ENCODE measurements at regions not wholly inside any gene's neighbourhood (a gene's known extent, or its start where the extent isn't known, plus 50 kb on each side); places are given as distances from the start of the nearest gene placed in this dataset.
"Not testable (repeated sequence)": the region's sequence is repeated elsewhere in the genome, so short reads cannot be mapped to it uniquely, and the experiment has no call there.

DNA sequence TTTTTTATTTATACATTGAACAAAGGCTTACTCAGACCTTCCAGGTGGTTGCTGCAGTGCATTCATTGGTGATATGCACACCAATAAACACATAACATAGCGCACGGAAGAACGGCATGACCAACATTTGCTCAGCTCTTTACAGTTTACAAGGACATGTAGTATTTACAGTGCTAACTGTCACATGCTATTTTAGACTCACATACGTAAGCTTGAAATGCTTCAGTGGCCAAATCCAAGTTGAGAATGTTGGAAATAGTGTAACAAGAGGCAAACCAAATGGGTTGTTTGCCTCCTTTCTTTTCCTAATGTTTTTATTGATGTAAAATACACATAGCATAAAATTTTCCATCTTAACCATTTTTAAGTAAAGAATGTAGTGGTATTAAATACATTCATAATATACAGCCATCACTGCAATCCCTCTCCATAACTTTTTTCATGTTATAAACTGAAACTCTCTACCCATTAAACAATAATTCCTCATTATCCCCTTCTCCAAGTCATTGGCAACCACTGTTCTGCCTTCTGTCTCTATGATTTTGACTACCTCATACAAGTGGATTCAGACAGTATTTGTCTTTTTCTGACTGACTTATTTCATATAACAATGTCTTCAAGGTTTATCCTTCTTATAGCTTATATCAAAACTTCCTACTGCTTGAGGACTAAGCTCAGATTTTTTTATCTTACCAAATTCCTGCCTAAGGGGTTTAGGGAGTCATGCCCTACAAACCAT lies 1722.9 kb upstream of the AGA start:
- no peak for DNase-seq (ENCODE audit: low read depth)
- no peak overlapping the region for H3K4me3 ChIP-seq (ENCODE audit: control insufficient read depth, low read depth, low read length)
- TF ChIP-seq, protein P1, sequence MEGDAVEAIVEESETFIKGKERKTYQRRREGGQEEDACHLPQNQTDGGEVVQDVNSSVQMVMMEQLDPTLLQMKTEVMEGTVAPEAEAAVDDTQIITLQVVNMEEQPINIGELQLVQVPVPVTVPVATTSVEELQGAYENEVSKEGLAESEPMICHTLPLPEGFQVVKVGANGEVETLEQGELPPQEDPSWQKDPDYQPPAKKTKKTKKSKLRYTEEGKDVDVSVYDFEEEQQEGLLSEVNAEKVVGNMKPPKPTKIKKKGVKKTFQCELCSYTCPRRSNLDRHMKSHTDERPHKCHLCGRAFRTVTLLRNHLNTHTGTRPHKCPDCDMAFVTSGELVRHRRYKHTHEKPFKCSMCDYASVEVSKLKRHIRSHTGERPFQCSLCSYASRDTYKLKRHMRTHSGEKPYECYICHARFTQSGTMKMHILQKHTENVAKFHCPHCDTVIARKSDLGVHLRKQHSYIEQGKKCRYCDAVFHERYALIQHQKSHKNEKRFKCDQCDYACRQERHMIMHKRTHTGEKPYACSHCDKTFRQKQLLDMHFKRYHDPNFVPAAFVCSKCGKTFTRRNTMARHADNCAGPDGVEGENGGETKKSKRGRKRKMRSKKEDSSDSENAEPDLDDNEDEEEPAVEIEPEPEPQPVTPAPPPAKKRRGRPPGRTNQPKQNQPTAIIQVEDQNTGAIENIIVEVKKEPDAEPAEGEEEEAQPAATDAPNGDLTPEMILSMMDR (IDR thresholded peaks at IDR 0.05; ENCODE audit: control insufficient read depth, insufficient read depth, low read depth, low read length, missing control alignments) = no peak

GRCh38 chr4:179165862-179166261 lies 1723.6 kb upstream of the AGA start:
- TF ChIP-seq, protein P1 (IDR thresholded peaks at IDR 0.05; ENCODE audit: control insufficient read depth, insufficient read depth, low read depth, low read length, missing control alignments) = no peak
- no peak for DNase-seq (ENCODE audit: low read depth)
- no peak overlapping the region for H3K4me3 ChIP-seq (ENCODE audit: control insufficient read depth, low read depth, low read length)

DNA sequence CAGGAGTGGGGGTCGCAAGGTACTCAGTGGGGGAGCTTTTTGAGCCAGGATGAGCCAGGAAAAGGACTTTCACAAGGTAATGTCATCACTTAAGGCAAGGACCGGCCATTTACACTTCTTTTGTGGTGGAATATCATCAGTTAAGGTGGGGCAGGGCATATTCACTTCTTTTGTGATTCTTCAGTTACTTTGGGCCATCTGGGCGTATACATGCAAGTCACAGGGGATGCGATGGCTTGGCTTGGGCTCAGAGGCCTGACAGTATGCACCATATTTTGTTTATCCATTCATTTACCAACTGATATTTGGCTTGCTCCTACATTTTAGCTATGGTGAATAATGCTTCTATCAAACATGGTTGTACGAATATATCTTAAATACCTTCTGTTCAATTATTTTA lies 1728.1 kb upstream of the AGA start:
- H3K4me3 ChIP-seq (ENCODE audit: control insufficient read depth, low read depth, low read length); DNase-seq (ENCODE audit: low read depth): not testable (repeated sequence)

GRCh38 chr4:179182741-179183140 lies 1740.5 kb upstream of the AGA start:
- H3K4me3 ChIP-seq (ENCODE audit: control insufficient read depth, low read depth, low read length) = no peak overlapping the region
- TF ChIP-seq, protein P1 (IDR thresholded peaks at IDR 0.05; ENCODE audit: control insufficient read depth, insufficient read depth, low read depth, low read length, missing control alignments) = no peak
- no peak for DNase-seq (ENCODE audit: low read depth)

- TF ChIP-seq, protein P1 (IDR thresholded peaks at IDR 0.05; ENCODE audit: control insufficient read depth, insufficient read depth, low read depth, low read length, missing control alignments) = no peak
- H3K4me3 ChIP-seq (ENCODE audit: control insufficient read depth, low read depth, low read length) = no peak overlapping the region
- DNase-seq (ENCODE audit: low read depth) = no peak
Observed at GRCh38 chr4:179195887-179196286, 1753.7 kb upstream of the AGA start.

- no peak overlapping the region for H3K4me3 ChIP-seq (ENCODE audit: control insufficient read depth, low read depth, low read length)
- no peak for DNase-seq (ENCODE audit: low read depth)
- TF ChIP-seq, protein P1 (IDR thresholded peaks at IDR 0.05; ENCODE audit: control insufficient read depth, insufficient read depth, low read depth, low read length, missing control alignments) = no peak
Observed at GRCh38 chr4:179196511-179196910, 1754.3 kb upstream of the AGA start.

DNA sequence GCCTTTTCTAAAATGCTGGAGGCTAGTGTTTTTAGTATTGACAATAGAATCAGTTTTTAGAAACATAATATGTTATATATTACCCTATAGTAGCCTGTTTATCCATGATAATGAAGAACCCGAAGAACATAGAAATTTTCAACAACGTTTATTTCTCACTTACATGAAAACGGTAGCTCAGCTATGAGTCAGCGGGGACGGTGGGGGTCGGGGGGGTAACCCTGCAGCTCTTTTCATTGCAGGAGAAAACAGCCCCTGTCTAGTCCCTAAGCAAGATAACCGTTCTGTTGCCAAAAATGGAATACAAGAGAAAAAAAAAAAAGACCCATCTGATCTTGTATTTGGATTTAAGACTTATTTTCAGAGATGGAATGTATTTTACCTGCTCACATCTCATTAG lies 1758.4 kb upstream of the AGA start:
- H3K4me3 ChIP-seq (ENCODE audit: control insufficient read depth, low read depth, low read length) = no peak overlapping the region
- TF ChIP-seq, protein P1 (IDR thresholded peaks at IDR 0.05; ENCODE audit: control insufficient read depth, insufficient read depth, low read depth, low read length, missing control alignments) = no peak
- no peak for DNase-seq (ENCODE audit: low read depth)

Data from AG09309 (cell line).